MM.1S (cell line): ENCODE measurements at regions not wholly inside any gene's neighbourhood (a gene's known extent, or its start where the extent isn't known, plus 50 kb on each side); places are given as distances from the start of the nearest gene placed in this dataset.

Source experiments
- CTCF ChIP-seq: fragments of 300-600 bp; sonication (generic); IDR thresholded peaks from 2 replicates; pipeline ENCODE4 v1.5.1; 2016; ENCODE audit warnings: antibody characterized with exemption, low read length, mixed read lengths
- EZH2 ChIP-seq: fragments of 300-600 bp; sonication (generic); optimal IDR thresholded peaks from 2 replicates; pipeline ENCODE3; 2017; ENCODE audit warnings: low read depth, mild to moderate bottlenecking, antibody characterized with exemption, low read length, mixed read lengths
- EZH2phosphoT487 ChIP-seq: fragments of 300-600 bp; sonication (generic); IDR thresholded peaks from 2 replicates; pipeline ENCODE4 v1.6.1; 2018; ENCODE audit warnings: antibody characterized with exemption, low read length

- no peak for TF ChIP-seq CTCF
- no peak for TF ChIP-seq EZH2
- no peak for TF ChIP-seq EZH2phosphoT487
Observed at GRCh38 chr7:144908324-144908723, 72.5 kb upstream of the TPK1 start.
